Stomach (tissue), 4 donors: ENCODE measurements at regions not wholly inside any gene's neighbourhood (a gene's known extent, or its start where the extent isn't known, plus 50 kb on each side); places are given as distances from the start of the nearest gene placed in this dataset.

Experiments
- CTCF ChIP-seq, 7 experiments: fragments of 450-650 bp in 4 of 7; fragments of 200-600 bp in 3 of 7; sonication (generic) in 3 of 7; IDR thresholded peaks; one replicate each; pipeline ENCODE4 v1.5.1; 2016 to 2019; ENCODE audit warnings: antibody characterized with exemption in 7 of 7, control low read depth in 2 of 7, mild to moderate bottlenecking in 1 of 7
- POLR2AphosphoS5 ChIP-seq, 3 donors: sonication (generic); formaldehyde crosslinking; IDR thresholded peaks; one replicate each; pipeline ENCODE4 v1.6.1; 2016; ENCODE audit warnings: antibody characterized with exemption in 3 of 3

DNA sequence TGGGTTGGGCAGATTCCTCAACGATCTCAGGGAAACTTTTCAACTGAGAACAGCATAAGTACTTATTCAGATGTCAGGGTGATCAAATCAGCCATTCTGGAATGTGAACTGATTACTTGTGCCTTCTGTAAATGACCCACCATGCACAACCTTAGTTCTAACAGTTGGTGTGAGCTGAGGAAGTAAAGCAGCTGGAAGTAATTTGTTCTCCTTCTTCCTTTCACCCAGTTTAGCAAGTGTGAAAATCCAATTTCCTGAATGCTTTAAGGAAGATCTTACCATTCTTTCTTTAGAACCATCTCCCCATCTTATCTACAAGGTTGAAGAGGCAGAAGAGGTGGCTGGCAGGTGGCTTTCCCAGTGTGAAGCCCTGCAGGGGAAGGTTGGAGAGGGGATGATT lies 781.6 kb downstream of the ETS1 start:
- TF ChIP-seq CTCF (IDR thresholded peaks at IDR 0.05), result no peak
- TF ChIP-seq POLR2AphosphoS5 (IDR thresholded peaks at IDR 0.05), result no peak
